ENCODE measurements at regions not wholly inside any gene's neighbourhood (a gene's known extent, or its start where the extent isn't known, plus 50 kb on each side); places are given as distances from the start of the nearest gene placed in this dataset.

GRCh38 chr15:31468911-31469785 lies 142.5 kb downstream of the KLF13 start:
- RAD21 ChIA-PET (ENCODE audit: unreplicated experiment), result interaction anchor here (1.0 to 1.6 kb wide), 3 partner anchors 8 to 20 kb away, joined by 3 to 5 read pairs (median 4); no protein-coding TSS in a partner anchor
- DNase-seq (ENCODE audit: low read depth, low spot score), result no peak
- FAIRE-seq, result no peak
- no peaks in the 10 kb centered on the region for H3K27me3 ChIP-seq (replicated peaks in 1 of 2; ENCODE audit: control insufficient read depth in 2 of 2, insufficient read depth in 2 of 2, low read length in 1 of 2)
- no peaks in the 10 kb centered on the region for H4K20me1 ChIP-seq (ENCODE audit: control insufficient read depth, insufficient read depth)
- no peak for ATAC-seq
- no peaks in the 10 kb centered on the region for H3K79me2 ChIP-seq (ENCODE audit: control insufficient read depth, insufficient read depth, low read length)
- H3K9ac ChIP-seq (ENCODE audit: control insufficient read depth, insufficient read depth, low read length), result no peak overlapping the region
- H3K27ac ChIP-seq (ENCODE audit: control insufficient read depth, insufficient read depth), result no peak overlapping the region
- TF ChIP-seq DPF2 (IDR thresholded peaks at IDR 0.05) (no peak), NR2C2 (IDR thresholded peaks at IDR 0.05; ENCODE audit: borderline replicate concordance, control insufficient read depth, insufficient read length, low read depth) (no peak), EGR1 (IDR thresholded peaks at IDR 0.05; ENCODE audit: borderline replicate concordance in 1 of 2, low read depth in 2 of 2, low read length in 2 of 2) (no peak), NFXL1 (IDR thresholded peaks at IDR 0.05; ENCODE audit: borderline replicate concordance) (no peak)
- TF ChIP-seq, protein P1, sequence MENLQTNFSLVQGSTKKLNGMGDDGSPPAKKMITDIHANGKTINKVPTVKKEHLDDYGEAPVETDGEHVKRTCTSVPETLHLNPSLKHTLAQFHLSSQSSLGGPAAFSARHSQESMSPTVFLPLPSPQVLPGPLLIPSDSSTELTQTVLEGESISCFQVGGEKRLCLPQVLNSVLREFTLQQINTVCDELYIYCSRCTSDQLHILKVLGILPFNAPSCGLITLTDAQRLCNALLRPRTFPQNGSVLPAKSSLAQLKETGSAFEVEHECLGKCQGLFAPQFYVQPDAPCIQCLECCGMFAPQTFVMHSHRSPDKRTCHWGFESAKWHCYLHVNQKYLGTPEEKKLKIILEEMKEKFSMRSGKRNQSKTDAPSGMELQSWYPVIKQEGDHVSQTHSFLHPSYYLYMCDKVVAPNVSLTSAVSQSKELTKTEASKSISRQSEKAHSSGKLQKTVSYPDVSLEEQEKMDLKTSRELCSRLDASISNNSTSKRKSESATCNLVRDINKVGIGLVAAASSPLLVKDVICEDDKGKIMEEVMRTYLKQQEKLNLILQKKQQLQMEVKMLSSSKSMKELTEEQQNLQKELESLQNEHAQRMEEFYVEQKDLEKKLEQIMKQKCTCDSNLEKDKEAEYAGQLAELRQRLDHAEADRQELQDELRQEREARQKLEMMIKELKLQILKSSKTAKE (IDR thresholded peaks at IDR 0.05; ENCODE audit: low read depth, poor library complexity, severe bottlenecking), result no peak
- TF ChIP-seq, protein P2, sequence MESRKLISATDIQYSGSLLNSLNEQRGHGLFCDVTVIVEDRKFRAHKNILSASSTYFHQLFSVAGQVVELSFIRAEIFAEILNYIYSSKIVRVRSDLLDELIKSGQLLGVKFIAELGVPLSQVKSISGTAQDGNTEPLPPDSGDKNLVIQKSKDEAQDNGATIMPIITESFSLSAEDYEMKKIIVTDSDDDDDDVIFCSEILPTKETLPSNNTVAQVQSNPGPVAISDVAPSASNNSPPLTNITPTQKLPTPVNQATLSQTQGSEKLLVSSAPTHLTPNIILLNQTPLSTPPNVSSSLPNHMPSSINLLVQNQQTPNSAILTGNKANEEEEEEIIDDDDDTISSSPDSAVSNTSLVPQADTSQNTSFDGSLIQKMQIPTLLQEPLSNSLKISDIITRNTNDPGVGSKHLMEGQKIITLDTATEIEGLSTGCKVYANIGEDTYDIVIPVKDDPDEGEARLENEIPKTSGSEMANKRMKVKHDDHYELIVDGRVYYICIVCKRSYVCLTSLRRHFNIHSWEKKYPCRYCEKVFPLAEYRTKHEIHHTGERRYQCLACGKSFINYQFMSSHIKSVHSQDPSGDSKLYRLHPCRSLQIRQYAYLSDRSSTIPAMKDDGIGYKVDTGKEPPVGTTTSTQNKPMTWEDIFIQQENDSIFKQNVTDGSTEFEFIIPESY (IDR thresholded peaks at IDR 0.05), result no peak
- SMC1A ChIA-PET (ENCODE audit: uncharacterized antibody, unreplicated experiment), result interaction anchor here (1.4 to 1.9 kb wide), 2 partner anchors 19 to 29 kb away, joined by 4 to 6 read pairs; no protein-coding TSS in a partner anchor
- no peaks in the 10 kb centered on the region for H3K9me3 ChIP-seq (replicated peaks; ENCODE audit: control insufficient read depth, insufficient read depth, low read length)
- CTCF ChIA-PET, result interaction anchor here (10.7 kb wide), 1 partner anchor 20 kb away, joined by 122 read pairs; no protein-coding TSS in a partner anchor
- no peak overlapping the region for H3K4me3 ChIP-seq
- POLR2A ChIA-PET, result interaction anchor here (1.4 kb wide), 1 partner anchor 10 kb away, joined by 4 read pairs; no protein-coding TSS in a partner anchor
- intact Hi-C loops (cut with micrococcal nuclease; ENCODE audit: unreplicated experiment) (no loop called here), in situ Hi-C loops (cut with MboI) (no loop called here)
- WGBS (ENCODE audit: insufficient coverage, insufficient replicate concordance, low lambda C conversion rate, missing lambda C conversion rate), result 61% methylated on average over 24 of the region's 24 CpGs
- BruUV-seq (replicated peaks), result no TSS peak
- no peaks in the 10 kb centered on the region for H3K36me3 ChIP-seq (ENCODE audit: control insufficient read depth in 2 of 2, insufficient read depth in 2 of 2, low read length in 1 of 2)
- no peak overlapping the region for H2AFZ ChIP-seq (ENCODE audit: control insufficient read depth, low read depth, low read length)
- no peak overlapping the region for H3K4me2 ChIP-seq (ENCODE audit: control insufficient read depth, insufficient read depth)
- H3K4me1 ChIP-seq (ENCODE audit: control insufficient read depth, insufficient read depth, low read length), result peaks cover 34% of the 10 kb centered on the region

Measured in GM12878 (cell line).